ENCODE measurements at regions not wholly inside any gene's neighbourhood (a gene's known extent, or its start where the extent isn't known, plus 50 kb on each side); places are given as distances from the start of the nearest gene placed in this dataset.
"Not testable (repeated sequence)": the region's sequence is repeated elsewhere in the genome, so short reads cannot be mapped to it uniquely, and the experiment has no call there.

- no peak for DNase-seq
These were observed 240.5 kb upstream of the HS3ST1 start for GRCh38 chr4:11669156-11669555.

DNA sequence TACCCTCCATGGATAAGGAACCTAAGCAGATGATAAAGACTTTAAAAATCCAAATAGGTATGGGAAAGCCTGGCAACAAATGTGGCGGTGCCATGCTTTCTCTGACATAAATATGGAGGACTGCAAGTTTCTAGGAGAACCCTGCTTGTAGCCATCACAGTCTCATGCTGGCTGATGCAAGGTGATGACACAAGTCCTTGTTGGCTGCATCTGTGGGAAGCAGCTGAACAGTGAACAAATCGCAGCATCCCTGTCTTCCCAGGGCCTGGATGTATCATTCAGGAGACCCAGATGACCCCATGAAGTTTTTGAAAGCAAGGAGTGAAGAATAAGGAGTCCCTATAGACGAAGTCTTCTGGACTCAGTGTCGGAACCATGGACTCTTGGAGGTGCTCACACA lies 234.4 kb upstream of the HS3ST1 start:
- DNase-seq = no peak

- no peak for DNase-seq
These were observed 222.3 kb upstream of the HS3ST1 start for GRCh38 chr4:11650801-11651596.

- DNase-seq = no peak
These were observed 218.7 kb upstream of the HS3ST1 start for GRCh38 chr4:11647433-11647832.

- not testable (repeated sequence) for DNase-seq
These were observed 214.4 kb upstream of the HS3ST1 start for GRCh38 chr4:11643081-11643480.

- DNase-seq = no peak
These were observed 211.9 kb upstream of the HS3ST1 start for GRCh38 chr4:11640584-11640983.

DNA sequence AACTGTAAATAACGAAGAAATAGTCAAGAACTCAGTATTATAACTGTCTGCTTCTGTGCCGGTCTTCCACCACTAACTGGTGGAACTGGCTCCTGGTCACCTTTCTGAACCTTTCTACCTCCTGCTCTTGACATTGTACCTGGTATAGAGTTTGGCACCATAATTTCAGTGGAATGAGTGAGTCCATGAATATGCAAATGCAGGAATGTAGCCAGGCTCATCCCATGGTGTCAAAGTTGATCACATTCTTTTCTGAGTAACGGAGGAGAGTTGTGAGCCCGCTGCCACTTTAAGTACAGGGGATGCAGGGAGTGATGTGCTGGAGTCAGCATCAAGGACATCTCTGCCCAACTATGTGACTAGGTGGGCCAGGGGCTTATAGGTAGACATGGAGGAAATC lies 207.9 kb upstream of the HS3ST1 start:
- DNase-seq = no peak

- DNase-seq = no peak
These were observed 207.3 kb upstream of the HS3ST1 start for GRCh38 chr4:11636031-11636430.

DNA sequence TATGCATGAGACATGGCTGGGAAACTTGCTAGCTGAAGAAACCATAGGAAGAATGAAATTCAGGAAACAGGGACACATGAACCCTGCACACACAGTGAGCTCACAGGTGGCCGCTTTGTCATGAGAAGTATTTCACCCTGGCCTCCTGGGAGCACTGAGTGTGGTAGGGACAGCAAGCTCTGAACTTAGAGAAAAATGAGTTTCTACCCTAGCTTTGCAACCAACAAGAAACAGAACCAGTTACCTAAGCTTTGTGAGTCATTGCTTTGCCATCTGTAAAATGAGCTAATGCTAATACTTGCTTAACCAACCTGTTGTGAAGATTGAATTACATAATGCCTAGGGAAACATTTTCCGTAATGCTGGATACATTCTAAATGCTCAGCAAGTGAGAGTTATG lies 206.6 kb upstream of the HS3ST1 start:
- no peak for DNase-seq

DNA sequence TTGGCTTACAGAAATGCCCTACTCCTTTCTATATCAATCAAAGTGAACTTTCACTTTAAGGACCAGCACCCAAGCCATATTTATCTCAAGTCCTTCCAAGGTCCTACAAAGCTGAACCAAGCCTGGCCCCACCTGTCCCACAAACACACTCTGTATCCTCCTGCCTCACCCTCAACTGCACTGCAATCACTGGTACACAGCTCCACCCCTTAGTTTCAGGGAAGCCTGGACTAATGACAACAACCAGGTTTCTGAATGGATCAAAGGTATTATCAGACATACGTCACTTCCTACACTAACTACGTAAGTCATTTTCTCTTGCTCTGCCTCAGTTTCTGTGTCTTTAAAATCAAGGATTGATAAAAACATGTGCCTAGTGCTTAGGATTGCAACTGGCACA lies 205.6 kb upstream of the HS3ST1 start:
- DNase-seq = no peak

GRCh38 chr4:11633430-11633829 lies 204.7 kb upstream of the HS3ST1 start:
- no peak for DNase-seq

- no peak for DNase-seq
These were observed 203.8 kb upstream of the HS3ST1 start for GRCh38 chr4:11632483-11632882.

- no peak for DNase-seq
These were observed 203.3 kb upstream of the HS3ST1 start for GRCh38 chr4:11632025-11632424.

GRCh38 chr4:11631416-11631815 lies 202.7 kb upstream of the HS3ST1 start:
- no peak for DNase-seq

GRCh38 chr4:11628093-11628725 lies 199.5 kb upstream of the HS3ST1 start:
- no peak for DNase-seq

- no peak for DNase-seq
These were observed 197.4 kb upstream of the HS3ST1 start for GRCh38 chr4:11626066-11626465.

DNA sequence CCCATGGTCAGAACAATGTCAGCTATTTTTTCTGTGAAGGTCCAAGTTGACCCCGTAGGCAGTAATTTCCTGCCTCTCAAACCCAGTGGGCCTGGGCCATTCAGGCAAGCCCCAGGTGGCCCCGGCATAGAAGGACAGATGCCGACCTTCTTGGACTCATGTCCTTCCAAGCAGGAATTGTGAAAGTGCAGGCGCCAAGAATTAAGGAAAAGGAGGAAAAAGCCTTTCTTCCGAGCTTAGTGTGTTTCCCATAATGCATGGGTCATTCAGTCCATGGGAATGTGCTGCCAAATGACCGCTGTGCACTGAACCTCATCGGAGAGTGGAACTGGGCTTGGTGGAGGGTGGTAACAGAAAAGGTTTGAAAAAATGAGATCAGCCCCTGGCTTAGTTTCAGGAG lies 196.5 kb upstream of the HS3ST1 start:
- no peak for DNase-seq

GRCh38 chr4:11624370-11624769 lies 195.7 kb upstream of the HS3ST1 start:
- DNase-seq = no peak

GRCh38 chr4:11623726-11624037 lies 195.0 kb upstream of the HS3ST1 start:
- DNase-seq = no peak

GRCh38 chr4:11622961-11623725 lies 194.4 kb upstream of the HS3ST1 start:
- DNase-seq = no peak

- DNase-seq = no peak
These were observed 192.2 kb upstream of the HS3ST1 start for GRCh38 chr4:11620861-11621260.

- no peak for DNase-seq
These were observed 190.1 kb upstream of the HS3ST1 start for GRCh38 chr4:11618666-11619282.

DNA sequence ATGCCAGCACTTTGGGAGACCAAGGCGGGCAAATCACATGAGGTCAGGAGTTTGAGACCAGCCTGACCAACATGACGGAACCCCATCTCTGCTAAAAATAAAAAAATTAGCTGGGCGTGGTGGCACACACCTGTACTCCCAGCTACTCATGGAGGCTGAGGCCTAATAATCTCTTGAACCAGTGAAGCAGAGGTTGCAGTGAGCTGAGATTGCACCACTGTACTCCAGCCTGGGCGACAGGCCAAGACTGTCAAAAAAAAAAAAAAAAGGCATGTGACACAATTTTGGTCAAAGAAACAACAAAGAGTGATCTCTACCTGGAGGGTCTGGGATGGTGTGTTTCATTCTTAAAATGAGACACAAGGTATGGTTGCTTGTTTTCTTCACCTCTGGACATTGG lies 188.2 kb upstream of the HS3ST1 start:
- DNase-seq = no peak

GRCh38 chr4:11615601-11616000 lies 186.9 kb upstream of the HS3ST1 start:
- no peak for DNase-seq
